Breast epithelium (tissue), 4 donors: ENCODE measurements at regions not wholly inside any gene's neighbourhood (a gene's known extent, or its start where the extent isn't known, plus 50 kb on each side); places are given as distances from the start of the nearest gene placed in this dataset.
A peak's percentile ranks its signal among the peaks of the same experiment; 100 is the strongest.

Experiments used
- DNase-seq, 2 donors: peaks; one replicate each; pipeline ENCODE4 v3.0.0-alpha.2; 2019; ENCODE audit warnings: low spot score in 2 of 2
- H3K27ac ChIP-seq, 2 donors: fragments of 200-600 bp; sonication (generic) in 1 of 2; one replicate each; pipeline ENCODE4 v1.5.1; 2016 to 2019; ENCODE audit warnings: mild to moderate bottlenecking in 1 of 2
- H3K27me3 ChIP-seq, 2 donors: fragments of 200-600 bp; sonication (generic) in 1 of 2; one replicate each; pipeline versions ENCODE4 v1.5.1 to v1.6.0; 2017 to 2019; ENCODE audit warnings: control low read depth in 1 of 2, mild to moderate bottlenecking in 1 of 2
- H3K36me3 ChIP-seq: fragments of 200-600 bp; one replicate; pipeline ENCODE4 v1.5.1; 2019
- H3K4me1 ChIP-seq, 2 donors: fragments of 200-600 bp; sonication (generic); one replicate each; pipeline ENCODE4 v1.5.1; 2016 to 2019; ENCODE audit warnings: control low read depth in 1 of 2
- H3K4me3 ChIP-seq, 3 donors: fragments of 200-600 bp; sonication (generic); 1 replicate in 2 of 3; 2 replicates in 1 of 3; pipeline ENCODE4 v1.5.1; 2016 to 2019; ENCODE audit warnings: mild to moderate bottlenecking in 3 of 3, moderate library complexity in 2 of 3
- H3K9me3 ChIP-seq, 2 donors: fragments of 200-600 bp; sonication (generic) in 1 of 2; one replicate each; pipeline ENCODE4 v1.5.1; 2016 to 2019; ENCODE audit warnings: control low read depth in 1 of 2
- POLR2A ChIP-seq: fragments of 450-650 bp; IDR thresholded peaks from one replicate; pipeline ENCODE4 v1.6.1; 2016; ENCODE audit warnings: antibody characterized with exemption, mild to moderate bottlenecking, moderate library complexity
- POLR2AphosphoS5 ChIP-seq, 3 donors: sonication (generic); formaldehyde crosslinking; IDR thresholded peaks; one replicate each; pipeline ENCODE4 v1.6.1; 2017; ENCODE audit warnings: antibody characterized with exemption in 3 of 3
- intact Hi-C: fragments of 100-400 bp; cut with DNase I; formaldehyde crosslinking; loops from one replicate; pipeline ENCODE4 v1.15.1; 2023; ENCODE audit warnings: low total_unique reads
- TF ChIP-seq, protein P1 (sequence below), 3 donors: fragments of 450-650 bp; IDR thresholded peaks; one replicate each; pipeline ENCODE4 v1.5.1; 2016 to 2017; ENCODE audit warnings: antibody characterized with exemption in 3 of 3, mild to moderate bottlenecking in 3 of 3, moderate library complexity in 3 of 3

DNA sequence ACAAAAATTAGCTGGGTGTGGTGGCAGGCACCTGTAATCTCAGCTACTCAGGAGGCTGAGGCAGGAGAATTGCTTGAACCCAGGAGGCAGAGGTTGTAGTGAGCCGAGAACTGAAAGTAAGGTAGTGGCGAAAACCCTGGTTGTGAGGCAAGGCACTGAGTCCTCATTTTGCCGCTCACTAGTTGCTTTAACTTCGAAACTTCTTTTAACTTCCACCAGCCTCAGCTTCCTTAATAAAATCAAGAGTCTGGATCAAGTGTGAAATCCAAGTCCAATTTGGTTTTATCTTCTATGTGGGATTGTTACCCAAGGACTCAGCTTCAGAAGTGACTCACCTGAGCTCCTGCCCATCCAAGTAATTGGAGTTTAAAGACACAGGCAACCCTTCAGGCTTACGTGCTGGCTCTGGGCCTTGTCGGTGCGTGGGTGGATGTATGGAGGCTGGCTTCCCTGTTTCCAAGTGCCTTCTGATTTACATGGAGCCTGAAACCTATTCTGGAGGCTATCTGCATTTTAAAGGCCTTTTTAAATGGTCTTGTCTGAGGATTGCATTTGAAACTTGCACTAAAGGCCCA is 374.2 kb upstream of the ID2 start:
- Histone ChIP-seq H3K4me3 (no peak overlapping the region), H3K36me3 (no peaks in the 10 kb centered on the region), H3K27me3 (no peaks in the 10 kb centered on the region), H3K4me1 (no peaks in the 10 kb centered on the region), H3K27ac (no peak overlapping the region), H3K9me3 (no peaks in the 10 kb centered on the region)
- peak in 1 of 2 donors; percentile 37 for DNase-seq
- intact Hi-C loops = no loop called here
- TF ChIP-seq POLR2AphosphoS5 (IDR thresholded peaks at IDR 0.05) (no peak), POLR2A (no peak)
- TF ChIP-seq, protein P1, sequence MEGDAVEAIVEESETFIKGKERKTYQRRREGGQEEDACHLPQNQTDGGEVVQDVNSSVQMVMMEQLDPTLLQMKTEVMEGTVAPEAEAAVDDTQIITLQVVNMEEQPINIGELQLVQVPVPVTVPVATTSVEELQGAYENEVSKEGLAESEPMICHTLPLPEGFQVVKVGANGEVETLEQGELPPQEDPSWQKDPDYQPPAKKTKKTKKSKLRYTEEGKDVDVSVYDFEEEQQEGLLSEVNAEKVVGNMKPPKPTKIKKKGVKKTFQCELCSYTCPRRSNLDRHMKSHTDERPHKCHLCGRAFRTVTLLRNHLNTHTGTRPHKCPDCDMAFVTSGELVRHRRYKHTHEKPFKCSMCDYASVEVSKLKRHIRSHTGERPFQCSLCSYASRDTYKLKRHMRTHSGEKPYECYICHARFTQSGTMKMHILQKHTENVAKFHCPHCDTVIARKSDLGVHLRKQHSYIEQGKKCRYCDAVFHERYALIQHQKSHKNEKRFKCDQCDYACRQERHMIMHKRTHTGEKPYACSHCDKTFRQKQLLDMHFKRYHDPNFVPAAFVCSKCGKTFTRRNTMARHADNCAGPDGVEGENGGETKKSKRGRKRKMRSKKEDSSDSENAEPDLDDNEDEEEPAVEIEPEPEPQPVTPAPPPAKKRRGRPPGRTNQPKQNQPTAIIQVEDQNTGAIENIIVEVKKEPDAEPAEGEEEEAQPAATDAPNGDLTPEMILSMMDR (IDR thresholded peaks at IDR 0.05) = no peak

DNA sequence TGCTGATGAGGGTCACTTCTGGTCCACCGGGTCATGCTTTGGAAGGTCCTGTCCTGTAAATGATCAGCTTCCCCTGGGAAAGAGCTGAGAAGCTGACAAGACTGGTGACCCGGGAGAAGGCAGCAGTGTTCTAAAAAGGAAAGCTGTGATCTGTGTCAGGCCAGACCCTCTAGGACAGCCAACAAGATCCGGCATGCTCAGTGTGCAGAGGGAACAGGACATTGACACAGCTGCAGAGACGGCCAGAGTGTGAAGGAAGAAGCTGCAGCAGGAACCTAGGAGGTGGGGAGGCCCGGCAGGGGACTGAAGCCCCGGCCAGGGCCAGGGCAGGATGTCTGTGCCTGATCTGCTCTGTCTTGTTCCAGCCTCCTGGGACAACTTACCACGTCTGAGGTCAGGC is 372.7 kb upstream of the ID2 start:
- Histone ChIP-seq H3K4me1 (no peaks in the 10 kb centered on the region), H3K27me3 (no peaks in the 10 kb centered on the region), H3K9me3 (no peaks in the 10 kb centered on the region), H3K36me3 (no peaks in the 10 kb centered on the region), H3K4me3 (no peak overlapping the region), H3K27ac (no peak overlapping the region)
- DNase-seq = no peak
- intact Hi-C loops = no loop called here
- TF ChIP-seq, protein P1 (IDR thresholded peaks at IDR 0.05) = no peak
- TF ChIP-seq POLR2A (no peak), POLR2AphosphoS5 (IDR thresholded peaks at IDR 0.05) (no peak)

DNA sequence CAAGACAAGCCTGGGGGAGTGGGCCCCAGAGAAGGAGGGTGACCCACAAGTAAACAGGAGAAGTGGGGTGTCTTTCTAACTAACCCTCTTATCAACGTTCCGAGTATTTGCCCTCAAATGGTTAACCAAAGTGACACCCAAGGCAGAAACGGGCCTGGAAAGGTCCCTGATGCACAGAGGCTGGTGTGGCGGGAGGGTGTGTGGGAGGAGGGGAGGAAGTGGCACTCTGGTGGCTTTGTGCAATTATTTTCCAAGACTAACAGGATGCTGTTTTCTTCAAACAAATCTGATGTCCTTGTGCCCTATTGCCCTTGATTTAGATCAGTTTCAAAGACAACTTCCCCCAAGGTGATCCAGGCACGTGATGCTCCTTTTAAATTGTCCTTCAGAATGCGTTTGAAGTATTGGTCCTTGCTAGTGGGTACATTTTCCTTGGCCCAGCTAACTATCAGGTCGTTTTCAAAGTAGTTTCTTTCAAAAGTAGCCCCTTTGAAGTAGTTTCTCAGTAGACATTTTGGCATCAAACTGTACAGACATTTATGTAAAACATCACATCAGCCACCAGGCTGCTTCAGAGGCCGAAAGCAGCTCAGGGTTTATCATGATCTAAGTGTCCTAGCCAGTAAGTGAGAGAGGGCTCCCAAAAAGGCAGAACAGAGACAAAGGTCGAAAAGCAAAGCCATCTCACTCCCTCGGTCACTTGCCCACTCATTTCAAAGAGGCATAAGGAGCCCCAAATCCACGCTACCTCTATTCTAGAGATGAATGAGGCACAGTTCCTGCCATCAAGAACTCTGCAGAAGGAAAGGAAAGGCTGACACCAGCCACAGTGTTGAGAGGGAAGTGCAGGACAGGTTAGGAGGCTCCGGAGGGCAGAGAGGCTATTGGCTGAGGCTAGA is 371.1 kb upstream of the ID2 start:
- Histone ChIP-seq H3K4me1 (no peaks in the 10 kb centered on the region), H3K27me3 (no peaks in the 10 kb centered on the region), H3K27ac (no peak overlapping the region), H3K36me3 (no peaks in the 10 kb centered on the region), H3K9me3 (no peaks in the 10 kb centered on the region), H3K4me3 (no peak overlapping the region)
- no peak for DNase-seq
- TF ChIP-seq POLR2AphosphoS5 (IDR thresholded peaks at IDR 0.05) (no peak), POLR2A (no peak)
- TF ChIP-seq, protein P1 (IDR thresholded peaks at IDR 0.05) = no peak
- intact Hi-C loops = no loop called here

DNA sequence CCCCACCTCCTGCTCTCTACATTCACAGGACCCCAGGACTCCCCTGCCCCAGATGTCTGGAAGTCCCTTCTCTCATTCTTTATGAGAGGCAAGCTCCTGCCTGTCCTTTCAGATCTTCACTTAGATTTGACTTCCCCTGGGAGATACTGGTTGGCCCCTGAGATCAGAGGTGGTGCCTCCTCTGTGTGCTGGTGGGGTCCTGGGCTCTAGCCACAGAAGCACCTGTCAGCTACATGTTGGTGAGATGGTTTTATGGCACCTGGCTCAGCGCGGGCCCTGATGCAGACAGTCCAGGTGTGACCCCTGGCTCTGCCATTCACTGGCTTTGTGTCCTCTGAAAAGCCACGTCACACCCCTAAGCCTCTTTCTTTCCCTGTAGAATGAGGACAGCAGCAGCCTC is 369.6 kb upstream of the ID2 start:
- Histone ChIP-seq H3K27ac (no peak overlapping the region), H3K27me3 (no peaks in the 10 kb centered on the region), H3K9me3 (no peaks in the 10 kb centered on the region), H3K4me3 (no peak overlapping the region), H3K4me1 (no peaks in the 10 kb centered on the region), H3K36me3 (no peaks in the 10 kb centered on the region)
- intact Hi-C loops = no loop called here
- DNase-seq = no peak
- TF ChIP-seq POLR2AphosphoS5 (IDR thresholded peaks at IDR 0.05) (no peak), POLR2A (no peak)
- TF ChIP-seq, protein P1 (IDR thresholded peaks at IDR 0.05) = no peak
